GM18867 (cell line): ENCODE measurements at regions not wholly inside any gene's neighbourhood (a gene's known extent, or its start where the extent isn't known, plus 50 kb on each side); places are given as distances from the start of the nearest gene placed in this dataset.
A peak's percentile ranks its signal among the peaks of the same experiment; 100 is the strongest.

Source experiments
- ATAC-seq: cut with Tn5 transposase; IDR thresholded peaks from one replicate; pipeline ENCODE4 v1.9.1; 2021; ENCODE audit warnings: mild to moderate bottlenecking, moderate library complexity; ENCODE audit not compliant: unreplicated experiment

DNA sequence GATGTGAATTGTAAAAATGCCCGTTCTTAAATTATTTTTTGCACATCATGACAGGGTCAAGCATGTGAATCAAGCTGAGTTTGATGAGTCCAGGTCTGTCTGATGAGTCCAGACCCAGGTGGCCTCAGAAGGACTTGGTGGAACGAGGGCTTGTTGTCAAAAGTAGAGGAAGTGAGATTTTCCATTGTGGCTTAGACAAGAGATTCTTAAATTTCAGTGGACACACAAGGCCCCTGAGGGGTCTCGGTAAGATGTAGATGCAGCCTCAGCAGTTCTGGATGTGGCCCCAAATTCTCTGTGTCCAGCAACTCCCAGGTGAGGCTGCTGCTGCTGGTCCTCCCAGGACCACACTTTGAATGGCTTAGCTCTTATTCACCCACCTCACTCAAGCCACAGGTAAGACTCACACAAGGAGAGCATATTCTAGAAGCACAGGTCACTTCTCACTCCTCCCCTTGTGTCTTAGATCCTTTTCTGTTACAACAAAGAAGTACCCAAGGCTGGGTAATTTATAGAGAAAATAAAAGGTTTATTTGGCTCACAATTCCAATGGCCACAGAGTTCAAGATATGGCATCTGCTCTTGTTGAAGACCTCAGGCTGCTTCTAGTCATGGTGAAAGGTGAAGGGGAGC is 98.8 kb downstream of the GGTLC2 start:
- ATAC-seq = no peak

DNA sequence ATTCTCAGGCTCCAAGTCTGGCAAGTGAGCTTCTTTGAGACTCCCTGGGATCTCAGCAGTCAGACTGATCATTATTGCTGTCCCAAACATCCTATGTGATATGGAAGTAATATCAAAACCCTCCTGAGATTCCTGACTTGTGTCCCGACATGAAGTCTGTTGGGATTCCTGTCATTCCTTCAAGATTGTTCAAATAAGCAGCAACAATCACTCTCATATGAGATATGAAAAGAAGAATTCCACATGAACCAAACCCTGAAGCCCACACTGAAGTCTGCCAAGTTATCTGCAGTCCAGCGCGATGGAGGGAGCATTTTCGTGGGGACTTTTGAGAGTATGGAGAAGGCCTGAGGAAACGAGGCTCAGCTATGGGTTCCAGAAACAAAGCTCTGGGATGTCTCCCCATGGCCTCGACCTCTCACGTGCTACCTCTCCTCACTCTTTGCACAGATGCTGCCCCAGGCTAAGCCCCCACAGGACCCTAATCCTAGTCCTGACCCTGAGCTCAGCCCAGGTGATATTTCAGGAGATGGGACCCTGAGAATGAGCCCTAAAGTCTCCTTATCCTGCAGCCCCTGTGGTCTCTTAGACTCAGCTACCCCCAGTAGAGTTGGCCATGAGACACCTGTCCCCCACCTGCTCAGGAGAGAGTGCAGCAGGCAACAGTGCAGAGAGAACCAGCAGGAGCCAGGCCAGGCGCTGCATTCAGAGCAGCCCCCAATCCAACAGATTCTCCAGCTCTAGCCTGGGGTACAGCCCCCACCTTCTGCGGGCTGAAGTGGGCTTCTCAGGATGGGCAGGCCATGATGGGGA is 100.2 kb downstream of the GGTLC2 start:
- ATAC-seq = no peak

DNA sequence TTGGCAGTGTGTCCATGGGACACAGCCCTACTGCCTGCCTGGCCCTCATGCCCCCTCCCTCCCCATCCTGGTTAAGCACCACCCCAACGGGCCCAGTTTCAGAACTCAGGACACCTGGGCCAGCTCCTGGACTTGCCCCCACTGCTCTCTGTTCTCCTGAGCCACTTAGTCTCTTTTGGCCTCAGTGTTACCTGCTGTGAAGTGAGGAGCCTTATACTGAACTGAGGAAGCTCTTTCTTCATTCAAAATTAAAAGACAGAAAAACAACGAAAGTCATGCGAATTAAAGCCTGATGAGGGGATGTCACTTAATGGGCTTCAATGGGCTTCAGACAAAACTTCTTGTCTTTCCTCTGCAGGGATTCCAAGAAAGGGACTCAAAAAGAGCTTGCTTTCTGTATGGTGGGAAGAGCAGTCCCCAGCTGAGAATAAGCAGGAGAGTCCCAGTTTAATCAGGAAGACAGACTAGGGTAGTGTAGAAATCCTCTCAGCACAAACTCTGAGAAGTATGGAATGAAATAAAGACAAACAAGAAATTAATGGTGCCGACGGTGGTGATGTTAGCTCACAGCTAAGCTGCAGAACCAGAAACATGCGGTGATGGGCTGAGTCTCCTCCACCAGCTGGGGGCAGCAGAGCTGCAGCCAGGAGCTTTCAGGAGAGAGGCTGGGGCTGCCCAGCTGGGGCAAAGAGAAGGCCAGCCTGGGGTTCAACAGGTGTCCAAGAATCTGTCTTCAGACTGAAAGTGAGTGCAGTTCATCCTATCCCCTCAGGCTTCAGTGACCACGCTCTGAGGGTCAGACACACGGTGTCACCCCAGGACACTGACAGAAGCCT is 101.0 kb downstream of the GGTLC2 start:
- ATAC-seq = no peak

DNA sequence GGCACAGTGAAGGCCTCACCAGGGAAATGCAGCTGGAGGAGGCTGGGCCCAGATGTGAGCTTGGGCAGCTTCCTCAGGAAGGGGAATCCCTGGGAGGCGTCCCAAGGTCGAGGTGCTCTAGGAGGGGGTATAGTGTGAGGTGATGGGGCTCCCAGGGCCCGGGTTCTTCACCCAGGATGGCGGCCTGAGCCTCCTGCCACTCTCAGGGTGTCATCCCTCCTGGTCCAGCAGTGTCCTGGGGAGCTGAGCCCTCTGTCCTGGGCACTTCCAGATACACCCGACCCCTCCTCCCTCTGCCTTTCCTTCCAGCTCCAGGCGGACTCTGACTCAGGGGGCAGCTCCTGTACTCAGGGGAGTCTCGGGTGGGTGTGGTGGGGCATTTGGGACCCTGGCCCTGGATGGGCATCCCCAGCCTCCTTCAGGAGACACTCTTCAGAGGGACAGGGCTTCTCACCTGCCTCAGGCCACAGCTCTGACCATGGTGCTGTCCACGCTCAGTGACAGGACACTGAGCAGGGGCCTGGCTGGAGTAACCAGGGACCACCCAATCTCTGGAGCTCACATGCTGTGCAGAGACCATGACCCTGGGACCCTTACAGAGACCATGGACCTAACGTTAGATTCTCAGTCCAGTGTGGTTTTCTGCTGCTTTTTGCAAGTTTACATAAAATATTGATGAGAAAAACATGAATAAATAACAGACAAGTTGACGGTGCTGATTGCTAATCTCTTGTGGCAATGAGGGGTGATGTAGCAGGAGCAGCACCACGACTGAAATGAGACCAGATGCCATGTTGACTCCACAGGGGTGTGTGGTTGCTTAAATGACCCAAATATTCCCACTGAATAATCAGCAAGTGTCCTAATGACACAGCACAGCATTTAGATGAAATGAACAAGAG is 101.9 kb downstream of the GGTLC2 start:
- no peak for ATAC-seq

DNA sequence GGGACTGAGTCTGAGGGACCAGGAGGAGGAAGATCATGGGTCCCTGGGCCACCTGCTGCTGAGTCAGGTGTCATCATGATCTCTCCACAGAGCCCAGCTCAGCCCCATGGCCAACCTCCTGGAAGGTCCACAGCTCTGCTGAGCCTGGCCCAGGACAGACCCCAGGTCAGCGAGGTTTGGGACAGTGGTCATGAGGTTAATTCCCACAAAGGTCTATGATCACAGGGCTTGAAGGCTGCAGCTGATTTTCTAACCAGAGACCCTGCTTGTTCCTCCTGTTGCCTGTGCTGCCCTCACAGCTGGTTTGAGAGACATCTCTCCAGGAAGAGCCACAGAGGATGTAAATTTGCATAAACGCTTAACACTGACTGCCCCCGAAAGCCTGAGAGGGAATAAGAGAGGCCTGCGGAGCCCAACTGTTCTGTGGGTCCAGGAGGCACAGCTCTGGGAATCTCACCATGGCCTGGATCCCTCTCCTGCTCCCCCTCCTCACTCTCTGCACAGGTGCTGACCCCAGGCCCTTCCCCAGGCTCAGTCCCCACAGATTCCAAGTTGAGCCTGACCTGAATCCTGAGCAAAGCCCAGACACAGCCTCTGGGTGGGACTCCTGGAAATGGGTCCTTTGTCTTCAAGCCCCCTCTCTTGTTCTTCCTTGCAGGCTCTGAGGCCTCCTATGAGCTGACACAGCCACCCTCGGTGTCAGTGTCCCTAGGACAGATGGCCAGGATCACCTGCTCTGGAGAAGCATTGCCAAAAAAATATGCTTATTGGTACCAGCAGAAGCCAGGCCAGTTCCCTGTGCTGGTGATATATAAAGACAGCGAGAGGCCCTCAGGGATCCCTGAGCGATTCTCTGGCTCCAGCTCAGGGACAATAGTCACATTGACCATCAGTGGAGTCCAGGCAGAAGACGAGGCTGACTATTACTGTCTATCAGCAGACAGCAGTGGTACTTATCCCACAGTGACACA is 102.8 kb downstream of the GGTLC2 start:
- peak; percentile 64 for ATAC-seq

DNA sequence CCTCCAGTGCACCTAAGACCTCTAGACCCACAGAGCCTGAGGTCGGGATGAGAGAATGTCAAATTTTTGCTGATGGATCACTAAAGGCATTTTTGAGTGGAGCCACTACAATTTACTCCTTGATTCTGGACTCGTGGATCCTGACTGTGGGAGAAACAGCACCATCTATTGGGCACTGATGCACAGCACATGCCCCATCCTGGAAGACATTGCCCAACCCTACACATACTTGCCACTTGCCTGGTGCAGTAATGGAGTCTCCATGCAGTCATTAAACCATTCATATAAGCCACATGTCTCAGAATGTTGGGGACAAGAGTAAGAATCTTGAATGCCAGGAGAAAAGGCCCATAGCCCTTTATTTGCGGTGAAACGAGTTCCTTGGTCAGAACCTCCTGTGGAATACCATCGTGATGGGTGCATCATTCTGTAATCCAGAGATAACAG is 103.9 kb downstream of the GGTLC2 start:
- no peak for ATAC-seq

DNA sequence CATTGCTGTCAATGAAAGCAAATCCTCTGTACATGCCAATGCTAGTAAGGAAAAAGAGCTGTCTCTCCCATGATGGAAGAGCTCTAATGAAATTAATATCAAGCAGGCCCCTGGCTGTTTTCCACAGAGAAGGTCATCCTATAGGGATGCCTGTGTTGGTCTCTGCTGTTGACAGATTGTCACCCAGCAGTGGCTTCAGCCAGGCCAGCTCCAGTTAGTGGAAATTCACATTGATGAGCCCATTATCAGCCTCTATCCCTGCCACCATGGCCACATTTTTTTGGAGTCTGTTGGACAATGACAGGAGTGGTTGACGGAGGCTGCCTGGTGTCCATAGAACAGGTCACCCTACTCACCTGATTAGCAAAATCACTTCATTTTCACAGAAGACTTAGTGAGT is 104.3 kb downstream of the GGTLC2 start:
- no peak for ATAC-seq

DNA sequence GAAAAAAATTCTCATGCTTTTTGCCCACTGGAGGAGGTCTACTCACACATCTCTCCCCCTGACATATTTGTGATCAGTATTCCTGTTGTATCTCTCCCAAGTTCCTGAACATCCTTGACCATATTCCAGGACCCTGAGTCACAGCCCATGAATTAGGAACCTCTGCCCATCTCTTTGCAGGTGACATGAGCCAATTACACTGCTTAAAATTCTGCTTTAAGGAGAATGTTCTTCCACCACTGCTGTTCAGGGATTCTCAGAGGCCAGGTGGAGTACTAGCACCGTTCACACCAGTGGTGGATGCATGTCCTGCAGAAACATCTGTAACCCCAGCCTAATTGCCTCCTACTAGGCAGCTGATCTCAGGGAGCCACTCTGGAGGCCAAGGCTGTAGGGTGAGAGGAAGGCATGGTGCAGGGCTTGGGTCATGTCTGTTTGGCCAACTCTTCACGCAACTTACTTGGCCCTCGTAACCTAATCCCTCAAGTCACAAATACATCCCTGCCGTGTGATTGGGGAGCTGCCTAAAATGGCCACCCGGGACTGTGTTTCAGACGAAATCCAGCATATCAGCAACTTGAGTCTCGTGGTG is 104.8 kb downstream of the GGTLC2 start:
- no peak for ATAC-seq

DNA sequence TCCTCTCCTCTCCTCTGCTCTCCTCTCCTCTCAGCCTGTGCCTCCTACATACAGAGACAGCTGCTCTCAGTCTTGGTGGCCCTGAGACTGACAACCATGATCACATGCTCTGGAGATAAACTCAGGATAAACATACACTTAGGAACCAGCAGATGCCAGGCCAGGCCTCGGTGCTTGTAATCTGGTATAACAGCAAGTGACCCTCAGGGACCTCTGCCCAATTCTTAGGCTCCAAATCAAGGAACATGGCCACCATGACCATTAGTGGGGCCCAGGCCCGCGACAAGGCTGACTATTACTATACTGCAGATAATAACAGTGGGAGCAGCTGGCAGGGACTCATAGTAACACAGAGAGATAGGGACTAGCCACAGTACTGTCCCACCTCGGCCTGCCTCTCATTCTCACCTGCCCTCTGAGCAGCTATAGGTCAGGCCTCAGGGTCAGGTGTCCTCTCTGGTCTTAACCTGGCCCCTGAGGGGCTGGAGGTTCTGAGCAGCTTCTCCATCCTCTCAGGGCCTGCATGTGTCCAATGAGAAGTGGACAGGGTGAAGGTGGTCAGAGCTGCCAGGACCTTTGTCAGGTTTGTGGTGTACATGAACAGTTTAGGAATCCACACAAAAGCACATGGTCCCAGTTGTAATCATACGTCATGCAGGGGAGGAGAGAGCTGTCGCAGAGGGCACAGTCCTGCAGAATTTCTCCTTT is 106.1 kb downstream of the GGTLC2 start:
- no peak for ATAC-seq

DNA sequence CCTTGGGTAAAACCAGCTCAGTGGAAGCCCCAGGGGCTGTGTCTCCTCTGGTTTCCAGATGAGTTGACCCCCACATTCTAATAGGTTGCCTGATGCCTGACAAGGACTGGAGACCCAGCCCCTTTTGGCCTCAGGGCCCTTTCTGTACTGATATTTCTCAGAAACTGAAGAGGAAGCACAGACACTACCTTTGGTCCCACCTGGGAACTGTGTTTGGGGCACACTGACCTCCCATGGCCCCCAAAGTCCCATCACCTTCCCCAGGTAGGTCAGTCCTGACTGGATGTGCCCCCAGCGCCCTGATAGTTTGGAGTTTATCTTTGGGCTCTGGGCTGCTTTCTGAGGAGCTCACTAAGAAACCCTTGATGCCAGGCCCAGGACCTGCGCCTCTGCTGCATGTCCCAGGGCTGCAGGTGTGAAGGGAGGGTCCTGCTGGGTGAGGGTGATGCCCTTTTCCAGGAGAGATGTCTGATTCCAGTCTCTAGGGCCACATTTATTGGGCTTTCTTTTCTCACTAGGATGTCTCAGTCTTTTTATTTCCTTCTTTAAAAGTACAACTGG is 106.7 kb downstream of the GGTLC2 start:
- no peak for ATAC-seq

DNA sequence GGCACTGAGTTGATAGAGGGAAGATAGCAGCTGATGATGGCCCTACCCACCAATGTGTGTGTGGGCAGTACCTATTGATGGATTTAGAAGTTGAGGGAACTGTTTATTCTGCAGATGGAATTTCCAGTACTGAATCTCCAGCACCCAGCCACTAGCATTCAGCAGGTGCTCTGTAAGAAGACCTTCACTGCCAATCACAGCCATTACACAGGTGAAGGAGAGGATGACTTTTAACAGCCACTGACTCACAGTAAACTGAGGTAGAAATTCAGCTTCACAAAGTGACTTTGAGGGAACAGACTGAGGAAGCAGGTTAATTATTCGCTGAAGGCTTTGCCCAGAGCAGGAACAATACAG is 107.8 kb downstream of the GGTLC2 start:
- no peak for ATAC-seq

DNA sequence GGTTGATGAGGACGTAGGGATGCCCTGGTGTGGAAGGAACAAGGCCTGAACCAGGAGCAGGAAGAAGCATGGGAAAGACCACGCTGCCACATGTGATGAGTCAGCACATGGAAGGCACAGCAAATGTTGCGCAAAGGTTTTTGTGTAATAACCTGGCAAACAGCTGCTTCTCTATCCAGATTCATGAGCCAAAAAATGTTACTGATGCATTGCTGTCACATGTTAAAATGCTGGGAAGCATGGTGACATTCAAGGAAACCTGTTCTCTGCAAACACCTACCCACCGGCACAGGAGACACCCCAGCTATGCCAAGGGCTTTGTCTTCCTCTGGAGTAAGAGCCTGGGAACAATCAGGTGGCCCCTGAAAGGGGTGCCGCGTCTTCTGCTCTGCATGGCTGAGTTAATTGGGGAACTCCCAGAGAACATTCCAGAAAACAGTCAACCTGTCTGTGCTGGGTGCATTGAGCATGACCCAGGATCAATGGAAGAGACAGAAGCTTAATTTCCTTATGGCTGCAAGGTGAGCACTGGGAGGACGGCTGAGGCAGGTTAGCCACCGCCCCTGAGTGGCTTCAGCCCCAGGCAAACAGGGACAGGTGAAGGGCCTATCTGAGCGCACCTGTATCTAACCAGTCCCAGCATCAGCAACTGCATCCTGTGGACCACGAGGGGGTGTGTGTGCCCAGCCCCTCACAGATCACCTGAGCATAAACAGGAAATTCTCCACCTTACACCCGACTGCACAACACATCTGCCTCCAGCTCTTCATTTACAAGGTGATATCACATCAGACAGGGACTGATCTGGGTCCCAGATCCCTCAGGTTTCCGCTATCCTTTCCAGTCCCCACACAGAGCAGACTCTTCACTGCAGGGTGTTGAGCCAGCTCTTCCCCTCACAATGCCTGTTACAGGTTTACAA is 108.4 kb downstream of the GGTLC2 start:
- no peak for ATAC-seq

DNA sequence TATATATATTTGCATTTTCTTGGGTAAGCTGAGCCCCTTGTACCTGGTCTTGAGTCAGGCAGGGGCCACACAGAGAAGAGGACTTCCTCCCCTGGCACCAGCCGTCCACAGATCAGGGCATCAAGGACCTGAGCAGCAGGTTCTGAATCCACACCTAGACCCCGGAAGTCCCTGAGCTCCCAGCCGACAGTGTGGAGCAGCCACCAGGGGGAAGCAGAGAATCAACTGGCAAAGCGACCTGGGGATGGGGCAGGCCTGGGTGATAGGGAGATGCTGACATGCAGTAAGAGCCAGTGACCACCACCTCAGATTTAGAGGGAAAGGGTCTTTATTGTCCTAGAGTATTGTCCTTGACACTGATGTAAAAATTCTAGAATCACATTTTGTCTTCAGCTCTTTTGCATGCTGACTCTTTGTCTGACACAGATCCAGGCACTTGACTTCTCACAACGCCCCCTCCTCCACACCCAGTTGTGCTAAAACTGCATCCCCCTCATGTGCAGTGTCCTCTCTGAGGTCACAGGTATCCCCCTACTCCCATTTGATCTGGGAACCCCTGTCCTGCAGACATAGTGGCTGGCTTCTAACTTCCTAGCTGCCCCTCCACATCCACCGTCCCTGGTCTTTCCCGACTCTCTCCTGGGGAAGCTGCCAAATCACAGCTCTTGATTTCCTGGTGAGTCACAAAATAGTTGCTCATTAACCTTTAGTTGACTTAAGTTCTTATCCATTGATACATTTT is 109.3 kb downstream of the GGTLC2 start:
- ATAC-seq = no peak

DNA sequence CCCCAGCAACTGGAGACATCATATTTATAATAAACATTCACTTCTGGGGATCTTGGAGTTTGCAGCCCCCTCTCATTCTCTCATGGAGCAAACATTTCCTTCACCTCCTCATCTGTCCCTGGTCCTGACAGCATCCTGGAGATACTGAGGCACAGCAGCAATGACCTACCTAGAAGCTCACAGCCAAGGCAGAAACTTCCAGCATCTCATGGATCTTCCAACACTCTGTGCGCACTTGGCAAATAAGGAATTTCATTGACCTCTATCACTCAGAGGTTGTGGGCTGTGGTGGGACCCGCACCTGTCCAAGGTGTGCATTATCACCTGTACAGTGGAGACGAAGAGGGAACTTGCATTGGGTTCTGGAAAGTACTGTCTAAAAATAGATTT is 109.8 kb downstream of the GGTLC2 start:
- no peak for ATAC-seq

DNA sequence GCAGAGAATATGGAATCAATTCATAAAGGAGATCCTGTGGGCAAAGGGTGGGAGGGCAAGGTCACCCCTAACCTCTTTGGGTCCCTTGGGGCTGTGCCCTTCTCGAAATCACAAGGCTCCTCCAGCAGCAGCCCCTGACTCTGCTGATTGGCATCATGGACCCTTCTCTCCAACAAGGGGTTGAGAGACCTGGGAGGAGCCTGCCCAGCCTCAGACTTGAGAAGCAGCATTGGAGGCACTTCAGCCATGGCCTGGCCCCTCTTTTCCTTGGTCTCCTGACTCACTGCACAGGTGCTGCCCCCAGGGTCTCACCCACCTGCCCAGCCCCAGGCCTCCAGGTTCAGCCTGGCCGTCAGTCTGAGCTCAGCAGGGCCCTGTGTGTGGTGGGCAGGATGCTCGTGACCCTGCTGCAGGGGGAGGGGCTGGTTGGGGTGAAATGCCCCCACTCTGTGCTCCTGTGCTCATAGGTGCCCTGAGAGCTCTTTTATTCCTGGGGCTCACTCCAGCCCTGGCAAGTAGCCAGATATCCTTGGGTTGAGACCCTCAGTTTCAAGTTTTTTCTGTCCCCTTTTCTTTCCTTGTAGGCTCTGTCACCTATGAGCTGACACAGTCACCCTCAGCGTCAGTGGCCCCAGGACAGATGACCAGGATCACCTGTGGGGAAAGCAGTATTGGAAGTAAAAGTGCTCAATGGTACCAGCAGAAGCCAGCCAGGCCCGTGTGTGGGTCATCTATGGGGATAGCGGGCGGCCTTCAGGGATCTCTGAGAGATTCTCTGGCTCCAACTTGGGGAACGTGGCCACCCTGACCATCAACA is 110.8 kb downstream of the GGTLC2 start:
- ATAC-seq = no peak

DNA sequence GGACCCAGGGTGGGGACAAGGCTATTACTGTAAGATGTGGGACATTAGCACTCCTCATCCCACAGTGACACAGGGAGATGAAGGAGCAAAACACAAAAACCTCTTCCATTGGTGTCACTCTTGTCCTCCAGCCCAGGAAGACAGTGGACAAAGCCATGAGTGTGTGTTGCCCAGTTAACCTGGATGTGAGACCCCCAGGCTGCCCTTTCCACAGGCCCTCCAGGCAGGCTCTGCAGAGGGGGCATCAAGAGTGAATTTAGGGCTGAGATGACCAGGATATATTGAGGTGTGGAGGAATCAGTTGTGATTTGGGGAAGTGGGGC is 111.3 kb downstream of the GGTLC2 start:
- ATAC-seq = no peak
